Sigmoid colon (tissue), 3 donors: ENCODE measurements at regions not wholly inside any gene's neighbourhood (a gene's known extent, or its start where the extent isn't known, plus 50 kb on each side); places are given as distances from the start of the nearest gene placed in this dataset.

Experiments used
- CTCF ChIP-seq, 4 experiments: fragments of 450-650 bp in 3 of 4; fragments of 200-600 bp in 1 of 4; IDR thresholded peaks; one replicate each; pipeline ENCODE4 v1.5.1; 2016 to 2019; ENCODE audit warnings: antibody characterized with exemption in 4 of 4, mild to moderate bottlenecking in 3 of 4, moderate library complexity in 2 of 4
- POLR2A ChIP-seq, 2 donors: fragments of 450-650 bp; IDR thresholded peaks; one replicate each; pipeline ENCODE4 v1.6.1; 2016; ENCODE audit warnings: antibody characterized with exemption in 2 of 2, mild to moderate bottlenecking in 2 of 2, moderate library complexity in 2 of 2

DNA sequence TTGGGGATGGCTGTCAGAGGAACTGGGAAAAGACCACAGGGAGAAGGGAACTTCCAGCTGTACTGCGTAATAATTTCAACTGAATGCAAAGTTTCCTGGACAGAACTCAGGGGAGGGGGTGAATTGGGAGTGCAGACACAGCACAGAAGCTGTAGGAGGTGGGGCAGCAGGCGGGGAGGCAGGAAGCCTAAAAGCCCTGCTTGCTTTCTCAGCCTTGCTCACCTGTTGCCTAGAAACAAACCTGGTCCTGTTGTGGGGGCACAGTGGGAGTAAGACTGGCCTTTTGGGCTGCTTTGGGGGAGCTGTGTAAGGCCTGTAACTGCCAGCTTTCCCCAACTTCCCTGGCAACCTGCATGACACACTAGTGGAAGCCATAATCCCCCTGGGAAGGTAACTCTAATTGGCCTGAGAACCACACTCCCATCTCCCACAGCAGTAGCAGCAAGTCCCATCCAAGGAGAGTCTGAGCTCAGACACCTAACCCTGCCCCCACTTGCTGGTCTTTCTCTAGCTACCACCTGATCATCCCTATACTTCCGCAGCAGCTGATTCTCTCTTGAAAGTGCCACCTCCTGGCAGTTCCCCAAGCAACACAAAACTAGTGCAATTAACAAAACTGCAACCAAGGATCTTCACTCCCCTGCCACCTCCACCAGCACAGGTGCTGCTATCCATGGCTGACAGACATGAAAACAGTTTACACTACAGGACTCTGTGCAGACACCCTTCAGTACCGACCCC is 1239.3 kb downstream of the SORCS1 start:
- no peak for TF ChIP-seq POLR2A (IDR thresholded peaks at IDR 0.05)
- no peak for TF ChIP-seq CTCF (IDR thresholded peaks at IDR 0.05)
